Vagina (tissue), 2 donors: ENCODE measurements at regions not wholly inside any gene's neighbourhood (a gene's known extent, or its start where the extent isn't known, plus 50 kb on each side); places are given as distances from the start of the nearest gene placed in this dataset.

ENCODE experiments used
- DNase-seq, 2 donors: peaks; one replicate each; pipeline ENCODE4 v3.0.0-alpha.2; 2017; ENCODE audit errors: extremely low spot score in 2 of 2
- H3K27ac ChIP-seq: fragments of 200-600 bp; sonication (generic); one replicate; pipeline ENCODE4 v1.5.1; 2019
- H3K27me3 ChIP-seq: fragments of 200-600 bp; sonication (generic); one replicate; pipeline ENCODE4 v1.5.1; 2019
- H3K36me3 ChIP-seq, 2 donors: fragments of 200-600 bp; sonication (generic); one replicate each; pipeline ENCODE4 v1.5.1; 2017 to 2019
- H3K4me1 ChIP-seq: fragments of 200-600 bp; sonication (generic); one replicate; pipeline ENCODE4 v1.5.1; 2019
- H3K4me3 ChIP-seq, 2 donors: fragments of 200-600 bp; sonication (generic); 1 replicate in 1 of 2; 2 replicates in 1 of 2; pipeline ENCODE4 v1.5.1; 2016 to 2019
- H3K9me3 ChIP-seq: fragments of 200-600 bp; sonication (generic); one replicate; pipeline ENCODE4 v1.5.1; 2019
- CTCF ChIP-seq, 3 experiments: fragments of 450-650 bp in 2 of 3; fragments of 200-600 bp in 1 of 3; sonication (generic) in 1 of 3; IDR thresholded peaks; one replicate each; pipeline ENCODE4 v1.5.1; 2017 to 2019; ENCODE audit warnings: antibody characterized with exemption in 3 of 3, mild to moderate bottlenecking in 2 of 3, moderate library complexity in 2 of 3
- POLR2A ChIP-seq, 2 donors: fragments of 450-650 bp; IDR thresholded peaks; one replicate each; pipeline ENCODE4 v1.6.1; 2017; ENCODE audit warnings: antibody characterized with exemption in 2 of 2, mild to moderate bottlenecking in 2 of 2, moderate library complexity in 2 of 2
- POLR2AphosphoS5 ChIP-seq, 2 donors: sonication (generic); formaldehyde crosslinking; IDR thresholded peaks; one replicate each; pipeline ENCODE4 v1.9.0; 2017; ENCODE audit warnings: antibody characterized with exemption in 2 of 2, mild to moderate bottlenecking in 2 of 2, low read depth in 1 of 2; ENCODE audit not compliant: insufficient read depth in 1 of 2
- intact Hi-C: fragments of 100-400 bp; cut with DNase I; formaldehyde crosslinking; loops from one replicate; pipeline ENCODE4 v1.15.1; 2023

GRCh38 chr12:124389725-124390441 is 95.0 kb downstream of the RFLNA start:
- intact Hi-C loops, result loop anchor here (5.0 kb wide), 1 partner anchor 32 kb away; no protein-coding TSS in a partner anchor
- H3K27me3 ChIP-seq, result no peaks in the 10 kb centered on the region
- peak overlapping the region; percentile 56 to 59 for H3K4me3 ChIP-seq
- H3K36me3 ChIP-seq, result peaks cover 0 to 10% of the 10 kb centered on the region in 2 donors
- no peak for TF ChIP-seq POLR2AphosphoS5 (IDR thresholded peaks at IDR 0.05; ENCODE audit: insufficient read depth in 1 of 2, low read depth in 1 of 2)
- no peak for TF ChIP-seq POLR2A (IDR thresholded peaks at IDR 0.05)
- TF ChIP-seq CTCF (IDR thresholded peaks at IDR 0.05), result no peak
- H3K27ac ChIP-seq, result peak overlapping the region; percentile 89
- H3K9me3 ChIP-seq, result no peaks in the 10 kb centered on the region
- peaks cover 100% of the 10 kb centered on the region for H3K4me1 ChIP-seq
- DNase-seq, result no peak

DNA sequence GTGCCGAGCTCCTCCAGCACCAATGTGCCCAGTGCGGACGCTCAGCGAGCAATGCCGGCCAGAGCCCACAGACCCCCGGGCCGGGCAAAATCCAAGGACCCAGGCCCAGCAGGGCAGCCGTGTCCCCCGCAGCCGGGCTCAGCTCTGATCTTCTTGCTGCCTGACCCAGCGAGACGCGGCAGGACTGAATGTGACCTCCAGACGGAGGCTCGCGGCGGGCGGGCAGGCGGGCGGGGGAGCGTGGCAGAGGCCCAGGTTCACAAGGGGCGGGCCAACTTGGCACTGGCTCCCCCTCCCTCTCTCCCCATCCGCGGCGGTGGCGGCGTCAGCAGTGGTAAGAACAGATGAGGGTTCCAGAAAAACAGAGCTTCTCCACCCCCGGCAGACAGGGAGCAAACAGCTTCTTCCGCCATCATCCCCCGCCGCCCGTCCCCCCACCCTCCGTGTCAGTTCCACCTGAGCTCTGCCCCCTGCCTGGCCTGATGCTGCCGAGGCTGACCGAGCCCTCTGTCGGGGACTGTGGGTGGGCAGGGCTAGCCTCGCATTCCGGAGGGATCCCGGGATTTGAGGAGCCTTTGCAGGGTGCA is 94.3 kb downstream of the RFLNA start:
- no peak for DNase-seq
- intact Hi-C loops, result loop anchor here (5.0 kb wide), 1 partner anchor 33 kb away; no protein-coding TSS in a partner anchor
- H3K27me3 ChIP-seq, result no peaks in the 10 kb centered on the region

GRCh38 chr12:124388679-124389137 is 93.8 kb downstream of the RFLNA start:
- no peaks in the 10 kb centered on the region for H3K27me3 ChIP-seq
- peaks cover 88% of the 10 kb centered on the region for H3K4me1 ChIP-seq
- H3K9me3 ChIP-seq, result no peaks in the 10 kb centered on the region
- H3K36me3 ChIP-seq, result peaks cover 0 to 17% of the 10 kb centered on the region in 2 donors
- no peak for DNase-seq
- TF ChIP-seq CTCF (IDR thresholded peaks at IDR 0.05) (no peak), POLR2AphosphoS5 (IDR thresholded peaks at IDR 0.05; ENCODE audit: insufficient read depth in 1 of 2, low read depth in 1 of 2) (peak in 1 of 2 donors; percentile 49), POLR2A (IDR thresholded peaks at IDR 0.05) (peak in 1 of 2 donors; percentile 47)
- intact Hi-C loops, result loop anchor here (5.0 kb wide), 1 partner anchor 34 kb away; no protein-coding TSS in a partner anchor
- peak overlapping the region; percentile 56 to 59 for H3K4me3 ChIP-seq
- H3K27ac ChIP-seq, result peak overlapping the region; percentile 89

More for the DNA sequence above, 94.3 kb downstream of the RFLNA start:
- peak in 1 of 2 donors; percentile 79 for TF ChIP-seq POLR2AphosphoS5 (IDR thresholded peaks at IDR 0.05; ENCODE audit: insufficient read depth in 1 of 2, low read depth in 1 of 2)
- peak in 1 of 2 donors; percentile 3 for TF ChIP-seq POLR2A (IDR thresholded peaks at IDR 0.05)
- TF ChIP-seq CTCF (IDR thresholded peaks at IDR 0.05), result no peak
- Histone ChIP-seq H3K36me3 (peaks cover 0 to 15% of the 10 kb centered on the region in 2 donors), H3K4me1 (peaks cover 93% of the 10 kb centered on the region), H3K4me3 (peak overlapping the region; percentile 56 to 59), H3K9me3 (no peaks in the 10 kb centered on the region), H3K27ac (peak overlapping the region; percentile 89)

- peaks cover 82% of the 10 kb centered on the region for H3K4me1 ChIP-seq
Measured at GRCh38 chr12:124388038-124388671, 93.3 kb downstream of the RFLNA start.

More at GRCh38 chr12:124388038-124388671, 93.3 kb downstream of the RFLNA start:
- H3K27me3 ChIP-seq, result no peaks in the 10 kb centered on the region
- peak overlapping the region; percentile 56 to 59 for H3K4me3 ChIP-seq
- intact Hi-C loops, result loop anchor here (5.0 kb wide), 1 partner anchor 34 kb away; no protein-coding TSS in a partner anchor
- no peaks in the 10 kb centered on the region for H3K9me3 ChIP-seq
- TF ChIP-seq POLR2AphosphoS5 (IDR thresholded peaks at IDR 0.05; ENCODE audit: insufficient read depth in 1 of 2, low read depth in 1 of 2) (no peak), CTCF (IDR thresholded peaks at IDR 0.05) (no peak), POLR2A (IDR thresholded peaks at IDR 0.05) (no peak)
- H3K27ac ChIP-seq, result peak overlapping the region; percentile 89
- H3K36me3 ChIP-seq, result peaks cover 0 to 20% of the 10 kb centered on the region in 2 donors
- no peak for DNase-seq
